B cell (primary cell): ENCODE measurements at regions not wholly inside any gene's neighbourhood (a gene's known extent, or its start where the extent isn't known, plus 50 kb on each side); places are given as distances from the start of the nearest gene placed in this dataset.

ENCODE experiments used
- ATAC-seq: fragments of 200-7000 bp; cut with Tn5 transposase; one replicate; pipeline ENCODE4 v1.10.0; 2021; ENCODE audit warnings: low read depth, mild to moderate bottlenecking, moderate number of reproducible peaks, moderate library complexity
- CTCF ChIA-PET: fragments of 350-600 bp; sonication (Branson Sonifier 250); formaldehyde crosslinking; loops from one replicate; lab custom pipeline; 2021; ENCODE audit warnings: antibody characterized with exemption, inconsistent platforms; lab: Charles Lee
- POLR2A ChIA-PET: fragments of 350-600 bp; sonication (Branson Sonifier 250); formaldehyde crosslinking; loops from one replicate; lab custom pipeline; 2021; ENCODE audit warnings: antibody characterized with exemption; lab: Charles Lee
- DNase-seq: peaks from one replicate; pipeline ENCODE4 v3.0.0; 2013
- H2AFZ ChIP-seq: 2 replicates; pipeline ENCODE4 v1.6.1; 2012; ENCODE audit warnings: mild to moderate bottlenecking, low read depth, low read length; ENCODE audit not compliant: insufficient read depth, poor library complexity, severe bottlenecking
- H3K27ac ChIP-seq, 2 donors: 1 replicate in 1 of 2; 2 replicates in 1 of 2; pipeline ENCODE4 v1.5.1; 2012 to 2013; ENCODE audit warnings: low read length in 2 of 2, mild to moderate bottlenecking in 2 of 2, moderate library complexity in 1 of 2
- H3K27me3 ChIP-seq, 4 experiments: fragments of 200-600 bp in 1 of 4; sonication (generic) in 1 of 4; replicated peaks in 1 of 4; 1 replicate in 2 of 4; 2 replicates in 2 of 4; pipeline versions ENCODE4 v1.6.1 to v1.7.0; 2013 to 2016; ENCODE audit warnings: low read length in 3 of 4, mild to moderate bottlenecking in 2 of 4, mixed read lengths in 1 of 4, moderate library complexity in 1 of 4; ENCODE audit not compliant: insufficient read depth in 4 of 4, control insufficient read depth in 3 of 4; ENCODE audit errors: control extremely low read depth in 1 of 4
- H3K36me3 ChIP-seq, 2 experiments: replicated peaks in 1 of 2; 1 replicate in 1 of 2; 2 replicates in 1 of 2; pipeline versions ENCODE4 v1.6.1 to v1.7.1; 2013; ENCODE audit warnings: low read length in 1 of 2; ENCODE audit not compliant: insufficient read depth in 2 of 2, control insufficient read depth in 1 of 2; ENCODE audit errors: control extremely low read depth in 1 of 2, extremely low read depth in 1 of 2
- H3K4me1 ChIP-seq, 2 donors: fragments of 200-600 bp in 1 of 2; sonication (generic) in 1 of 2; 1 replicate in 1 of 2; 2 replicates in 1 of 2; pipeline versions ENCODE4 v1.5.1 to v1.6.1; 2013 to 2017; ENCODE audit warnings: low read length in 2 of 2; ENCODE audit not compliant: control insufficient read depth in 2 of 2, insufficient read depth in 2 of 2
- H3K4me2 ChIP-seq: replicated peaks from 2 replicates; pipeline ENCODE3; 2012; ENCODE audit warnings: mild to moderate bottlenecking, low read depth, low read length; ENCODE audit not compliant: poor library complexity, severe bottlenecking
- H3K4me3 ChIP-seq, 5 experiments: fragments of 200-600 bp in 1 of 5; sonication (generic) in 1 of 5; 1 replicate in 3 of 5; 2 replicates in 2 of 5; pipeline versions ENCODE4 v1.5.1 to v1.7.0; 2011 to 2016; ENCODE audit warnings: low read length in 4 of 5, mild to moderate bottlenecking in 4 of 5, low read depth in 2 of 5, control low read depth in 1 of 5, moderate library complexity in 1 of 5; ENCODE audit not compliant: insufficient read depth in 1 of 5; ENCODE audit errors: control extremely low read depth in 1 of 5, extremely low read depth in 1 of 5
- H3K79me2 ChIP-seq: fragments of 200-600 bp; sonication (generic); one replicate; pipeline ENCODE4 v1.6.0; 2016; ENCODE audit warnings: low read length; ENCODE audit not compliant: control insufficient read depth, insufficient read depth
- H3K9ac ChIP-seq: fragments of 200-600 bp; sonication (generic); 2 replicates; pipeline ENCODE4 v1.6.1; 2017; ENCODE audit warnings: mild to moderate bottlenecking, low read length, moderate library complexity
- H3K9me3 ChIP-seq, 3 donors: one replicate each; pipeline versions ENCODE4 v1.6.1 to v1.7.1; 2013; ENCODE audit warnings: low read length in 2 of 3; ENCODE audit not compliant: control insufficient read depth in 2 of 3, insufficient read depth in 1 of 3; ENCODE audit errors: control extremely low read depth in 1 of 3
- H4K20me1 ChIP-seq: 2 replicates; pipeline ENCODE4 v1.6.0; 2012; ENCODE audit warnings: mild to moderate bottlenecking, low read length; ENCODE audit not compliant: insufficient read depth, control insufficient read depth, poor library complexity, severe bottlenecking
- H3K27ac Mint-ChIP-seq: one replicate; pipeline ENCODE4 v1.8.0; 2021; ENCODE audit warnings: mixed read lengths
- H3K27me3 Mint-ChIP-seq: one replicate; pipeline ENCODE4 v1.8.0; 2021; ENCODE audit warnings: mixed read lengths
- H3K4me1 Mint-ChIP-seq: one replicate; pipeline ENCODE4 v1.8.0; 2021; ENCODE audit warnings: mixed read lengths
- H3K4me3 Mint-ChIP-seq: one replicate; pipeline ENCODE4 v1.8.0; 2021; ENCODE audit warnings: mixed read lengths
- H3K9me3 Mint-ChIP-seq: one replicate; pipeline ENCODE4 v1.8.0; 2022; ENCODE audit warnings: mixed read lengths; ENCODE audit not compliant: insufficient read depth
- EZH2 ChIP-seq: IDR thresholded peaks from 2 replicates; pipeline ENCODE4 v1.6.1; 2012; ENCODE audit warnings: borderline replicate concordance, low read depth, mild to moderate bottlenecking, moderate library complexity, low read length; ENCODE audit not compliant: insufficient read depth, poor library complexity, severe bottlenecking
- WGBS: methylation state at CpG from one replicate; pipeline ENCODE4 v1.1.5; 2013; ENCODE audit warnings: missing lambda C conversion rate; ENCODE audit not compliant: insufficient coverage; 5-methylcytosine and 5-hydroxymethylcytosine counted together
- intact Hi-C: fragments of 100-400 bp; cut with micrococcal nuclease; formaldehyde crosslinking; loops from one replicate; pipeline ENCODE4 v1.10.0; 2022
- TF ChIP-seq, protein P1 (sequence below): fragments of 200-600 bp; IDR thresholded peaks from one replicate; pipeline ENCODE4 v1.8.0; 2022; ENCODE audit warnings: antibody characterized with exemption, mild to moderate bottlenecking

DNA sequence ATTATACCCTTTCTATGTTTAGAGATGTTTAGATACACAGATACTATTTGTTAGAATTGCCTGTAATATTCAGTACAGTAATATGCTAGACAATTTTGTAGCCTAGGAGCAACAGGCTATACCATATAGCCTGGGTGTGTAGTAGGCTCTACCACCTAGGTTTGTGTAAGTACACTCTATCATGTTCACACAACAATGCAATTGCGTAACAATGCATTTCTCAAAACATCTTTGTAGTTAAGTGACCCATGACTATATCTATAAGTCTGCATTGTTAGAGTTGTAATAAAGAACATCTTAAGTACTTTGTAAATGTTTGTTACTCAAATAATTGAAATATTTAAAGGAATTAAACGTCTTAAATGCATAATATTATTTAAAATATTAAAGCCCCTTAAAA, 379.3 kb downstream of the PPP3CA start:
- Mint-ChIP-seq H3K27me3 (peaks cover 9% of the 10 kb centered on the region), H3K9me3 (no peaks in the 10 kb centered on the region), H3K27ac (no peak overlapping the region), H3K4me1 (no peaks in the 10 kb centered on the region), H3K4me3 (no peak overlapping the region)
- ChIA-PET CTCF (no interaction called here), POLR2A (no interaction called here)
- Histone ChIP-seq H4K20me1 (no peaks in the 10 kb centered on the region), H3K27ac (no peak overlapping the region), H3K36me3 (no peaks in the 10 kb centered on the region), H3K79me2 (no peaks in the 10 kb centered on the region), H3K4me2 (no peak overlapping the region), H3K9me3 (no peaks in the 10 kb centered on the region), H2AFZ (no peak overlapping the region), H3K4me3 (no peak overlapping the region), H3K27me3 (no peaks in the 10 kb centered on the region), H3K4me1 (no peaks in the 10 kb centered on the region), H3K9ac (no peak overlapping the region)
- TF ChIP-seq, protein P1, sequence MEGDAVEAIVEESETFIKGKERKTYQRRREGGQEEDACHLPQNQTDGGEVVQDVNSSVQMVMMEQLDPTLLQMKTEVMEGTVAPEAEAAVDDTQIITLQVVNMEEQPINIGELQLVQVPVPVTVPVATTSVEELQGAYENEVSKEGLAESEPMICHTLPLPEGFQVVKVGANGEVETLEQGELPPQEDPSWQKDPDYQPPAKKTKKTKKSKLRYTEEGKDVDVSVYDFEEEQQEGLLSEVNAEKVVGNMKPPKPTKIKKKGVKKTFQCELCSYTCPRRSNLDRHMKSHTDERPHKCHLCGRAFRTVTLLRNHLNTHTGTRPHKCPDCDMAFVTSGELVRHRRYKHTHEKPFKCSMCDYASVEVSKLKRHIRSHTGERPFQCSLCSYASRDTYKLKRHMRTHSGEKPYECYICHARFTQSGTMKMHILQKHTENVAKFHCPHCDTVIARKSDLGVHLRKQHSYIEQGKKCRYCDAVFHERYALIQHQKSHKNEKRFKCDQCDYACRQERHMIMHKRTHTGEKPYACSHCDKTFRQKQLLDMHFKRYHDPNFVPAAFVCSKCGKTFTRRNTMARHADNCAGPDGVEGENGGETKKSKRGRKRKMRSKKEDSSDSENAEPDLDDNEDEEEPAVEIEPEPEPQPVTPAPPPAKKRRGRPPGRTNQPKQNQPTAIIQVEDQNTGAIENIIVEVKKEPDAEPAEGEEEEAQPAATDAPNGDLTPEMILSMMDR: no peak
- TF ChIP-seq EZH2: no peak
- DNase-seq (no peak), ATAC-seq (no peak)
- no CpG with 5 or more reads among the region's 2 CpGs for WGBS
- intact Hi-C loops: no loop called here

DNA sequence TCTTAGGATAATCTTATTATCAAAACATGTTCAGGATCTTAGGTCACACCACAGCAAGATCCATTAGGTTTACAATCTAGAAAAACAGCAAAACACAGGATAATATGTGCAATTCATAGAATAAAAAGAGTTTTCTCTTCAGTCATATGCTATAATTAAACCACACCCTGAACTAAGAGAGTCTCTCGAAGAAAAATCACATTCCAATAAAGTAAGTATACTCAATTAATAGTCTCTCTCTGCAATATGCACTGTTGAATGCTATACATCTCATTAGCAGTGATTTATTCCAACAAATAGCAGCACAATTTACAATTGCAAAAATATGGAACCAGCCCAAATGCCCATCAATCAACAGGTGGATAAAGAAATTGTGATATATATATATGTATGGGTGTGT, 383.7 kb downstream of the PPP3CA start:
- ChIA-PET POLR2A (interaction anchor here (0.6 kb wide), 1 partner anchor 45 kb away, joined by 3 read pairs; no protein-coding TSS in a partner anchor), CTCF (no interaction called here)
- Mint-ChIP-seq H3K9me3 (no peaks in the 10 kb centered on the region), H3K4me3 (no peak overlapping the region), H3K27me3 (peaks cover 3% of the 10 kb centered on the region), H3K27ac (no peak overlapping the region), H3K4me1 (no peaks in the 10 kb centered on the region)
- Histone ChIP-seq H3K27me3 (no peaks in the 10 kb centered on the region), H3K4me2 (no peak overlapping the region), H3K79me2 (no peaks in the 10 kb centered on the region), H3K4me3 (no peak overlapping the region), H2AFZ (no peak overlapping the region), H3K27ac (no peak overlapping the region), H3K36me3 (no peaks in the 10 kb centered on the region), H3K9me3 (no peaks in the 10 kb centered on the region), H3K4me1 (no peaks in the 10 kb centered on the region), H3K9ac (no peak overlapping the region), H4K20me1 (no peaks in the 10 kb centered on the region)
- no CpG with 5 or more reads among the region's 1 CpG for WGBS
- no peak for DNase-seq
- intact Hi-C loops: no loop called here
- TF ChIP-seq, protein P1: no peak
- TF ChIP-seq EZH2: no peak
- ATAC-seq: no peak
